Glutamatergic neuron (in vitro differentiated cells): ENCODE measurements at regions not wholly inside any gene's neighbourhood (a gene's known extent, or its start where the extent isn't known, plus 50 kb on each side); places are given as distances from the start of the nearest gene placed in this dataset.

ENCODE experiments used
- DNase-seq: peaks from one replicate; pipeline ENCODE4 v3.0.0; 2022
- H3K27ac Mint-ChIP-seq: one replicate; pipeline ENCODE4 v1.8.0; 2020; ENCODE audit warnings: mild to moderate bottlenecking, mixed read lengths, inconsistent platforms; ENCODE audit not compliant: unreplicated experiment
- H3K27me3 Mint-ChIP-seq: one replicate; pipeline ENCODE4 v1.8.0; 2020; ENCODE audit warnings: mild to moderate bottlenecking, moderate library complexity, mixed read lengths, inconsistent platforms; ENCODE audit not compliant: unreplicated experiment
- H3K36me3 Mint-ChIP-seq: one replicate; pipeline ENCODE4 v1.8.0; 2020; ENCODE audit warnings: mild to moderate bottlenecking, mixed read lengths, inconsistent platforms; ENCODE audit not compliant: unreplicated experiment
- H3K4me1 Mint-ChIP-seq: one replicate; pipeline ENCODE4 v1.8.0; 2020; ENCODE audit warnings: mild to moderate bottlenecking, low read depth, mixed read lengths, inconsistent platforms; ENCODE audit not compliant: unreplicated experiment
- H3K4me3 Mint-ChIP-seq: one replicate; pipeline ENCODE4 v1.8.0; 2020; ENCODE audit warnings: mild to moderate bottlenecking, mixed read lengths, inconsistent platforms; ENCODE audit not compliant: unreplicated experiment
- H3K9me3 Mint-ChIP-seq: one replicate; pipeline ENCODE4 v1.8.0; 2020; ENCODE audit warnings: mild to moderate bottlenecking, moderate library complexity, mixed read lengths, inconsistent platforms; ENCODE audit not compliant: unreplicated experiment
- TF ChIP-seq, protein P1 (sequence below): fragments of 200-600 bp; sonication (generic); IDR thresholded peaks from one replicate; pipeline ENCODE4 v1.5.0; 2021; ENCODE audit not compliant: partially characterized antibody, unreplicated experiment

DNA sequence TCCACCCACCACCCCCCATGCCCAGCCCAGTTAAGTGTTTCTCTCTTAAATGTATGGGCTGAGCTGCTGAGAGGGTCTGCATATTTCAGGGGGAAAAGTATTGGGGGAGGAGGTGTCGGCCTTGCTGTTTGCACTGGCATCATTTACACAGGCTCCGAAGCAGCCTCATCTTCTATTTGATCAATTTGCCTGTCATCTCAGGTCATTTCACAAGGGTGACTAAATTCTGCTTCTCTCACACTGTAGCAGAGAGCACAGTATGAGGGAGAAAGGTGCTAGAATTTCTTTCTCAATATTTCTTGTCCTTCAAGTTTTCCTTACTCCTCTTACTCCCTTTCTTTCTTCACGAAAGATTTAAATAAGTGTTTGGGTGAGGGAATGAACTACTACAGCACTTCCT lies 135.9 kb downstream of the AACS start:
- TF ChIP-seq, protein P1, sequence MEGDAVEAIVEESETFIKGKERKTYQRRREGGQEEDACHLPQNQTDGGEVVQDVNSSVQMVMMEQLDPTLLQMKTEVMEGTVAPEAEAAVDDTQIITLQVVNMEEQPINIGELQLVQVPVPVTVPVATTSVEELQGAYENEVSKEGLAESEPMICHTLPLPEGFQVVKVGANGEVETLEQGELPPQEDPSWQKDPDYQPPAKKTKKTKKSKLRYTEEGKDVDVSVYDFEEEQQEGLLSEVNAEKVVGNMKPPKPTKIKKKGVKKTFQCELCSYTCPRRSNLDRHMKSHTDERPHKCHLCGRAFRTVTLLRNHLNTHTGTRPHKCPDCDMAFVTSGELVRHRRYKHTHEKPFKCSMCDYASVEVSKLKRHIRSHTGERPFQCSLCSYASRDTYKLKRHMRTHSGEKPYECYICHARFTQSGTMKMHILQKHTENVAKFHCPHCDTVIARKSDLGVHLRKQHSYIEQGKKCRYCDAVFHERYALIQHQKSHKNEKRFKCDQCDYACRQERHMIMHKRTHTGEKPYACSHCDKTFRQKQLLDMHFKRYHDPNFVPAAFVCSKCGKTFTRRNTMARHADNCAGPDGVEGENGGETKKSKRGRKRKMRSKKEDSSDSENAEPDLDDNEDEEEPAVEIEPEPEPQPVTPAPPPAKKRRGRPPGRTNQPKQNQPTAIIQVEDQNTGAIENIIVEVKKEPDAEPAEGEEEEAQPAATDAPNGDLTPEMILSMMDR, result no peak
- peaks cover 19% of the 10 kb centered on the region for H3K36me3 Mint-ChIP-seq
- H3K27me3 Mint-ChIP-seq, result no peaks in the 10 kb centered on the region
- peaks cover 5% of the 10 kb centered on the region for H3K9me3 Mint-ChIP-seq
- H3K27ac Mint-ChIP-seq, result no peak overlapping the region
- peaks cover 6% of the 10 kb centered on the region for H3K4me1 Mint-ChIP-seq
- no peak overlapping the region for H3K4me3 Mint-ChIP-seq
- DNase-seq, result no peak

DNA sequence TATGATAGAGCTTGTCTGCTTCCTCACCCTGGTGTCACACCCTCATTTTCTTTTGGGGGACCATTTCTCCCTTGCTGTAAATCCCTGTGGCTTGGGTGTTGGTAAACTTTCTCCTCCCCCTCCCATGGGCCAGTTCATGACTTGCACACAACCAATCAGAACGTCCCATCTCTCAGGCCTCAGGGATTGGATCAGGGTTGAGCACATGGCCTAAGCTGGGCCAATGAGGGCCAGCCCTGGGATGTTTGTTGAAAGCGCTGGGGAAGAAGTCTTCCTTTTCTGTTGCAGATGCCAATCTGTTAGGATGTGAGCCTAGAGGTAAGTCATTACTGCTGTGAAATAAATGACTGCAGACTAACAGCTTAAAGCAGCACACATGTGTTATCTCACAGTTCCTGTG lies 136.7 kb downstream of the AACS start:
- Mint-ChIP-seq H3K27me3 (no peaks in the 10 kb centered on the region), H3K27ac (no peak overlapping the region)
- TF ChIP-seq, protein P1, result no peak

DNA sequence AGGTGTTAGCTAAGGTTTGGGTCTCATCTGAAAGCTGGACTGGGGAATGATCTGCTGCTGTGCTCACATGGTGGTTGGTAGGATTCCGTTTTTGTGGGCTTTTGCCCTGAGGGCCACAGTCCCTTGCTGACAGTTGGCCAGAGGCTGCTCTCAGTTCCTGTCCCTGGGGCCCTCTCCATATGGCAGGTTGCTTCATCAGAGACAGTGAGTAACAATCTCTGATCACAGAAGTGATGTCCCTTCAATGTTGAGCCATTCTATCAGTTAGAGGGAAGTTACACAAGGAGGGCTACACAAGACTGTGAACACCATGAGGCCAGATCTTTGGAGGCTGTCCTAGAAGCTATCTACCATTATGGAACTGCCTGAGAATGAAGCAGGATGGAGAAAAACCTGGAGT lies 137.2 kb downstream of the AACS start:
- Mint-ChIP-seq H3K9me3 (peaks cover 5% of the 10 kb centered on the region), H3K27ac (no peak overlapping the region), H3K36me3 (peaks cover 19% of the 10 kb centered on the region), H3K4me3 (no peak overlapping the region), H3K27me3 (no peaks in the 10 kb centered on the region), H3K4me1 (peaks cover 6% of the 10 kb centered on the region)
- TF ChIP-seq, protein P1, result no peak
- DNase-seq, result no peak

More for the DNA sequence above, 136.7 kb downstream of the AACS start:
- Mint-ChIP-seq H3K4me3 (no peak overlapping the region), H3K9me3 (peaks cover 5% of the 10 kb centered on the region), H3K36me3 (peaks cover 19% of the 10 kb centered on the region), H3K4me1 (peaks cover 6% of the 10 kb centered on the region)
- no peak for DNase-seq

DNA sequence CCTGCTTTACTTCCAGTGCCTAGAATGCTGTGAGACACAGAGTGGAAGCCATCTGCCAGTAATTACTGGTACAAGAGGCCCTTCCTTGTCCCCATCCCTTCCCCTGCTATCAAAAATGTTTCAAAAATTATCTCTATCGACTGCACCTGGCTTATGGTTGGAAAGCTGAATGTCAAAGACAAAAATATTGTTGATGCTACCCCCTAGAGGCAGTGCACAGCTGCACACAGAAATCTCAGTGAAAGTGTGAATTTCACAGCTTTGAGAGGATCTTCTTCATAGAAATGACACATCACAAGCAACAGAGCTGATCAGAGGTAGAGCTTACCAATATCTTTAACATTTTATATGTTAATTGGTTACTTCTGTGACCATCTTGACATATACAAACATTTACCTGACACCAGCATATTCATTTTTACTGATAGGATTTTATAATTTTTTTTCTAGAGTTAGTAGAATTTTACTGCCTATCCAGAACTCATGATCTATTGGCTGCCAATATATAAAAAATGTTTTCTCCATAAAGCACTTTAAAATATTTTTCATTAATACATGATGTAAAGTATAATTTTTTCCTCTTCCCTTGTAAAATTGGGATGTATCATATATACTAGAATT lies 138.0 kb downstream of the AACS start:
- Mint-ChIP-seq H3K27me3 (no peaks in the 10 kb centered on the region), H3K36me3 (peaks cover 19% of the 10 kb centered on the region), H3K27ac (no peak overlapping the region), H3K4me3 (no peak overlapping the region), H3K4me1 (peaks cover 7% of the 10 kb centered on the region), H3K9me3 (peaks cover 4% of the 10 kb centered on the region)
- TF ChIP-seq, protein P1, result peak; percentile 70
- DNase-seq, result no peak

DNA sequence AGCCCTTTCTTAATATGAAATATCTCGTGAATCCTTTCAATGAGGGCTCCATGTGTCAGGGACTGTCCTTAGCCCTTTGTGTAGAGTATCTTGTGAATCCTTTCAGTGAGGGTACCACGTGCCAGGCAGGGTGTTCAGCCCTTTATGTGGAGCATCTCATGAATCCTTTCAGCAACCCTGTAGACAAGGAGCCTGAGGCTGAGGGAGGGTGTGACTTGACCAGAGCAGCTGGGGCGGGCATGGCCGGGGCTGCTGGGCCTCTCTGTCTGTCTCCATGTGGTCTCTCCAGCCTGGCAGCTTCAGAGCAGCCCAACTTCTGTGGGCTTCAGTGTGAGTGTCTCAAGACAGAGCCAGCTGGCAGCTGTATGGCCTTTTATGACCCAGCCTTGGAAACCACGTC lies 140.2 kb downstream of the AACS start:
- Mint-ChIP-seq H3K36me3 (peaks cover 17% of the 10 kb centered on the region), H3K9me3 (peaks cover 10% of the 10 kb centered on the region), H3K27me3 (peaks cover 5% of the 10 kb centered on the region), H3K27ac (no peak overlapping the region), H3K4me1 (peaks cover 20% of the 10 kb centered on the region), H3K4me3 (no peak overlapping the region)
- TF ChIP-seq, protein P1, result no peak
- DNase-seq, result no peak
